Activated B cell treated with CpG ODN at 0.5 μM for 24 hours (primary cell): ENCODE measurements at regions not wholly inside any gene's neighbourhood (a gene's known extent, or its start where the extent isn't known, plus 50 kb on each side); places are given as distances from the start of the nearest gene placed in this dataset.

Experiments
- ATAC-seq: fragments of 200-7000 bp; cut with Tn5 transposase; one replicate; pipeline ENCODE4 v1.10.0; 2021; ENCODE audit warnings: low read depth, mild to moderate bottlenecking, moderate library complexity
- CTCF ChIA-PET: fragments of 350-600 bp; sonication (Branson Sonifier 250); formaldehyde crosslinking; loops from one replicate; lab custom pipeline; 2021; ENCODE audit warnings: antibody characterized with exemption; lab: Charles Lee
- POLR2A ChIA-PET: fragments of 350-600 bp; sonication (Branson Sonifier 250); formaldehyde crosslinking; loops from one replicate; lab custom pipeline; 2021; ENCODE audit warnings: antibody characterized with exemption; lab: Charles Lee
- DNase-seq: peaks from one replicate; pipeline ENCODE4 v3.0.0; 2022
- H3K27ac Mint-ChIP-seq: one replicate; pipeline ENCODE4 v1.8.0; 2020; ENCODE audit warnings: mixed read lengths
- H3K27me3 Mint-ChIP-seq: one replicate; pipeline ENCODE4 v1.8.0; 2021; ENCODE audit warnings: mixed read lengths
- H3K36me3 Mint-ChIP-seq: one replicate; pipeline ENCODE4 v1.8.0; 2021; ENCODE audit warnings: low read depth, mixed read lengths
- H3K4me1 Mint-ChIP-seq: one replicate; pipeline ENCODE4 v1.8.0; 2021; ENCODE audit warnings: mixed read lengths
- H3K4me3 Mint-ChIP-seq: one replicate; pipeline ENCODE4 v1.8.0; 2020; ENCODE audit warnings: mild to moderate bottlenecking, mixed read lengths
- H3K9me3 Mint-ChIP-seq: one replicate; pipeline ENCODE4 v1.8.0; 2020; ENCODE audit warnings: mixed read lengths
- intact Hi-C: fragments of 100-400 bp; cut with micrococcal nuclease; formaldehyde crosslinking; loops from one replicate; pipeline ENCODE4 v1.15.1; 2024
- TF ChIP-seq, protein P1 (sequence below): fragments of 200-600 bp; IDR thresholded peaks from one replicate; pipeline ENCODE4 v1.8.0; 2022; ENCODE audit warnings: antibody characterized with exemption, mild to moderate bottlenecking

DNA sequence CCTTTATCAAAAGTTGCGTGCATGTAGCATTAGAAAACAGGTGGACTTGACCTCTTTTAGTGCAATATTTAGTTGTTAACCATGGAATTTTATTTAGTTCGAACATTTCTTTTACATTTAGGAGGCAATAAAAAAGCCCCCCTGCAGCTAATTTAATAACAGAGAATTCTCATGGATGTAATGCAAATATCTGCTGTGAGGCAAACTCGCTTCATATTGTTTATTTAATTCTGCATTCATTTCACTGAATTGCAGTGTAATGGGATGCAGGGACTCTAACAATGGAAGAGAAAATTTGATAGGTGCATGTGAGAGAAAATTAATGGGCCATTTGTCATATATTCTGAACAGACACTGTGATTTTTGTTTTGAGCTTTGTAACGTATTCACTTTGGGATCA, 205.1 kb upstream of the CHD1 start:
- Mint-ChIP-seq H3K27me3 (peaks cover 6% of the 10 kb centered on the region), H3K4me3 (no peak overlapping the region), H3K27ac (no peak overlapping the region), H3K9me3 (no peaks in the 10 kb centered on the region), H3K36me3 (no peaks in the 10 kb centered on the region), H3K4me1 (no peaks in the 10 kb centered on the region)
- TF ChIP-seq, protein P1, sequence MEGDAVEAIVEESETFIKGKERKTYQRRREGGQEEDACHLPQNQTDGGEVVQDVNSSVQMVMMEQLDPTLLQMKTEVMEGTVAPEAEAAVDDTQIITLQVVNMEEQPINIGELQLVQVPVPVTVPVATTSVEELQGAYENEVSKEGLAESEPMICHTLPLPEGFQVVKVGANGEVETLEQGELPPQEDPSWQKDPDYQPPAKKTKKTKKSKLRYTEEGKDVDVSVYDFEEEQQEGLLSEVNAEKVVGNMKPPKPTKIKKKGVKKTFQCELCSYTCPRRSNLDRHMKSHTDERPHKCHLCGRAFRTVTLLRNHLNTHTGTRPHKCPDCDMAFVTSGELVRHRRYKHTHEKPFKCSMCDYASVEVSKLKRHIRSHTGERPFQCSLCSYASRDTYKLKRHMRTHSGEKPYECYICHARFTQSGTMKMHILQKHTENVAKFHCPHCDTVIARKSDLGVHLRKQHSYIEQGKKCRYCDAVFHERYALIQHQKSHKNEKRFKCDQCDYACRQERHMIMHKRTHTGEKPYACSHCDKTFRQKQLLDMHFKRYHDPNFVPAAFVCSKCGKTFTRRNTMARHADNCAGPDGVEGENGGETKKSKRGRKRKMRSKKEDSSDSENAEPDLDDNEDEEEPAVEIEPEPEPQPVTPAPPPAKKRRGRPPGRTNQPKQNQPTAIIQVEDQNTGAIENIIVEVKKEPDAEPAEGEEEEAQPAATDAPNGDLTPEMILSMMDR, result no peak
- ATAC-seq (no peak), DNase-seq (no peak)
- intact Hi-C loops, result no loop called here
- ChIA-PET CTCF (no interaction called here), POLR2A (no interaction called here)

DNA sequence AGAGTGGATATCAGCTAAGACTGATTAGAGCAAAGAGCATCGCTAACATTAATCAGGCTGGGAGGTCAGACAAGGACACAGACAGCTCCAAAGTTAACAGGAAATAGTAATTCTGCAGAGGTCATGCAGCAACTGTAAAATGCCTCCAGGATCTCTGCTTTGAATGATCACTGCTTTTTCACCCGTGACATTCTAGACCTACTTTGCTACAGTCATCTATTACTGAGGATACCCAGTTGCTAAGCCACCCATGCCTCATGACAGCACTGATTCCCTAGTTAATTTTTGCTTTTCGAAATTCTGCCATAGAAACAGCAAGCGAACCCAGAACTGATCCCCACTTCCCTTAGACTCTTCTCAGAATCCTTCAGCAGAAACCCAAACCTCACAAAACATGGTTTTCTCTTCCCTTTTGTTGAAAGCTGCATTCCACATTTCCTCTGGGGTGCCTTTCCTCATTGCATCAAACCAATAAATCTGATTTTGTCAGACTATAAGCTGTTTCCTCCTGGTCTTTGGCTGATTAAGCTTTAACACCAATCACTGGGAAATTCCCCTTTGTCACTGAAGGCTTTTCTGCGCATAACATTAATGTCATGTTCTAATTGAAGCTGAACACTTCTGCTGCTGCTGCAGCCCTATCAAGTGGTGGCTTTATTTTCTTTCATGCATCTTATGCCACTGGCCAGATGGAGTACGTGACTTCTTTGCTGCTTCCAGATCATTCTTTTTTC, 201.1 kb upstream of the CHD1 start:
- TF ChIP-seq, protein P1, result no peak
- intact Hi-C loops, result no loop called here
- ChIA-PET CTCF (interaction anchor here (1.5 kb wide), 1 partner anchor 28 kb away, joined by 4 read pairs; no protein-coding TSS in a partner anchor), POLR2A (no interaction called here)
- DNase-seq (no peak), ATAC-seq (no peak)
- Mint-ChIP-seq H3K27ac (no peak overlapping the region), H3K9me3 (no peaks in the 10 kb centered on the region), H3K27me3 (peaks cover 6% of the 10 kb centered on the region), H3K4me3 (no peak overlapping the region), H3K36me3 (no peaks in the 10 kb centered on the region), H3K4me1 (no peaks in the 10 kb centered on the region)

DNA sequence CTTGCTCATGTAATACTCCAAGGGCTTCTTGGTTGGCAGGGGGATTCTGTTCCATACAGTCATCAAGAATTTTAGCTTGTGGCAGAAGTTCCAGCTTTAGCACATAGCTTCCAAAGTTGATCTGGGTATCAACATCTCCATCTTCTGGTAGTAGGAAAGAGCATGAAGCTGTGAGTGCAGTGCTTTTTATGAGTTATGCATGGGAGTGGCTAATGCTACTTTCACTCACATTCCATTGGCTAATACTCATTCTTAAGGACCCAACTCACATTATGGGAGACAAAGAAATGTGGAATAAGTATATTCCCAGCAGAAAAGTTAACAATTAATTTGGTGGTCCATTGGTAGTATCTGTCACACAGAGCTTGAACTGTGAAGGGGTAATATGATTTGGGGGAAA, 194.2 kb upstream of the CHD1 start:
- no peaks in the 10 kb centered on the region for H3K4me1 Mint-ChIP-seq
- ATAC-seq (no peak), DNase-seq (no peak)
- TF ChIP-seq, protein P1, result no peak
- no peak overlapping the region for H3K27ac Mint-ChIP-seq
- H3K4me3 Mint-ChIP-seq, result no peak overlapping the region
- H3K9me3 Mint-ChIP-seq, result no peaks in the 10 kb centered on the region
- intact Hi-C loops, result no loop called here
- H3K36me3 Mint-ChIP-seq, result no peaks in the 10 kb centered on the region
- CTCF ChIA-PET, result no interaction called here
- no peaks in the 10 kb centered on the region for H3K27me3 Mint-ChIP-seq
- POLR2A ChIA-PET, result no interaction called here

DNA sequence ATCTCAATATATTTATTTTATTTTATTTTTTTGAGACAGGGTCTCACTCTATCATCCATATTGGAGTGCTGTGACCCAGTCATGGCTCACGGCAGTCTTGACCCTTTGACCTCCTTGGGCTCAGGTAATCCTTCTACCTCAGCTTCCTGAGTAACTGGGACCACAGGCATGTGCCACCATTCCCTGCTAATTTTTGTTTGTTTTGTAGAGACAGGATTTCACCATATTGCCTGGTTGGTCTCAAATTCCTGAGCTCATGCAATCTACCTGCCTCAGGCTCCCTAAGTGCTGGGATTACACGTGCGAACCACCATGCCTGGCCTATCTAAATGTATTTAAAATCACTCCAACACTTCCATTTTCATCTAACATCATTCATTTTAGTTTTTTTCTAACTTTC, 190.5 kb upstream of the CHD1 start:
- Mint-ChIP-seq H3K36me3 (no peaks in the 10 kb centered on the region), H3K9me3 (no peaks in the 10 kb centered on the region), H3K27ac (no peak overlapping the region), H3K4me1 (no peaks in the 10 kb centered on the region), H3K4me3 (no peak overlapping the region), H3K27me3 (peaks cover 3% of the 10 kb centered on the region)
- ATAC-seq (no peak), DNase-seq (no peak)
- intact Hi-C loops, result no loop called here
- TF ChIP-seq, protein P1, result no peak
- ChIA-PET CTCF (no interaction called here), POLR2A (no interaction called here)

DNA sequence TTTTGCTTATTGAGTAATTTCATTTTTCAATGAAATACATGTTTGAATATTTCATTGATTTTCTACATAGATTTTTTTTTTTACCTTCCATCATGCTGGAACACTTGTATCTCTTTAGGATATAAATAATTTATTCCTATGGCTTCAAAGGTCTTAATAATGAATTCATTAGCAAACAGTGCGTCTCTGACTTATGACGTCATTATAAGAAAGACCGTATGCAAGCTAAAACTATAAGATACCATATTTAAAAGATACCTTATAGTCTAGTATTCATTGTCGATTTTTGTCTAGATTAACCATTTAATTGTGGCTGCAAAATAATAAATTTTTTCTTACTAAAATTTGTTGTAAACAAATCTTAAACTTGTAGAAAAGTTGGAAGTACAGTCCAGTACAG, 187.7 kb upstream of the CHD1 start:
- H3K36me3 Mint-ChIP-seq, result no peaks in the 10 kb centered on the region
- POLR2A ChIA-PET, result no interaction called here
- H3K27me3 Mint-ChIP-seq, result peaks cover 4% of the 10 kb centered on the region
- no peak for DNase-seq
- H3K9me3 Mint-ChIP-seq, result no peaks in the 10 kb centered on the region
- H3K4me1 Mint-ChIP-seq, result no peaks in the 10 kb centered on the region
- CTCF ChIA-PET, result no interaction called here
- TF ChIP-seq, protein P1, result no peak
- ATAC-seq, result no peak
- no peak overlapping the region for H3K27ac Mint-ChIP-seq
- intact Hi-C loops, result no loop called here
- no peak overlapping the region for H3K4me3 Mint-ChIP-seq
